ENCODE measurements at regions not wholly inside any gene's neighbourhood (a gene's known extent, or its start where the extent isn't known, plus 50 kb on each side); places are given as distances from the start of the nearest gene placed in this dataset.

DNA sequence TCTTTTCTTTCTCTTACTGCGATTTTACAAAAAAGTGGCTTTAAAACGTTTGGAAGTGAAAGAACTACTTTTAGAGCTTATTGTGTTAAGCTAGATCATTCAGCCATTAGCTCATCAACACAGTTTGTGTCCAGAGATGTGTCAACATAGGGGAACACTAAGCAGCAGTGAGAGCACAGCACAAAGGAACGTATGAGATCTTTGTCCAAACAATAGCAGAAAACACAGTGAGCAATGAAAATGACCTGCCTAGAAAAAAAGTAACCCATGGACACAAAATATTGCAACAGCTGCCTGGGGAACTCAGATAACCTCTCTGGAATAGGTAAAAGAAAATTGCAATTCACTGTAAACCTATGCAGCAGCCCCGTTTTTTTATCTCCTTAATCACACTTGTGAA, 372.5 kb downstream of the ARHGEF28 start:
- no peak for DNase-seq

DNA sequence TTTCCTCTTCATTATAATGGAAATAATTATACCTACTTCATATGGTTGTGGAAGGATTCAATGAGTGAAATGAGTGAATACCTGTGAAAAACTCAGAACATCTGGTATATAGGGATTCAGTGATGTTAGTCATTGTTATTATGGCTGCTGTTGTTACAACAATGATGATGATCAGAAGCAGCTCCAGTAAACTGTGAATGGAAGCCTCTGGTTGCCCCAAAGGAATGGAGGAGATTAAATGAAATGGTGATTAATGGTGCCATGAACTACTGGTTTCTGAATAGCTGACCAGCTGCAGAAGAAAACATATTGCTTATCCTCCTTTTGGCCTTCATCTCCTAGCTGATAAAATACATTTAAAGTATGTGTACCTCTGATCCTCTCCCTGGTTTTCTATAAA, 372.0 kb downstream of the ARHGEF28 start:
- no peak for DNase-seq

DNA sequence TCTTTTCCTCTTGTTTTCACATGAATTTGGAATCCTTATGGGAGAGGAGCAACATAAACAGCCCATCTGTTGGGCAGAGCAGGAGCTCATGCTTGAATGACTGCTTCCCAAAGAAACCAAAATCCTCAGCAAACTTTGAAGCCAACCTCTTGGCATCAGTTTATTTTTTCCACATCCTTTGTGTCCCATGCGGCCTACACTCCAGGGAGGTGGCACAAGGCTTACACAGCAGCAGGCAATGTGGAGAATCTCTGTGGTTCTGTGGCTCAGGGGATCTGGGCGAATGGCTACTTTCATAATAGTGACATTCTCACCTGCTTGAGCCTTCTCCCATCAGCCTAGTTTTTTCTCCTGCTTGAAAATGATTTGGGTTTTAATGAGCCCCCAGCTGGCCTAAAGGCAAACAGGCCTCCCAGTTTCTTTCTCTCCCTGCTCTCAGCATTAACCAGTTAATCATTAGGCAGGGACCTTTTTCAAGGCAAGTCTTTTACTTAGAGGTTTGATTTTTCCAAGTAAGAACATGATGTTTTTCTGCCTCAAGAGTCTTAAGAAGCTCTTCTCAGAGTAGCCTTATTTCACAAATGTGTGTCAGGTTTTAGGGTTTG, 370.3 kb downstream of the ARHGEF28 start:
- no peak for DNase-seq

DNA sequence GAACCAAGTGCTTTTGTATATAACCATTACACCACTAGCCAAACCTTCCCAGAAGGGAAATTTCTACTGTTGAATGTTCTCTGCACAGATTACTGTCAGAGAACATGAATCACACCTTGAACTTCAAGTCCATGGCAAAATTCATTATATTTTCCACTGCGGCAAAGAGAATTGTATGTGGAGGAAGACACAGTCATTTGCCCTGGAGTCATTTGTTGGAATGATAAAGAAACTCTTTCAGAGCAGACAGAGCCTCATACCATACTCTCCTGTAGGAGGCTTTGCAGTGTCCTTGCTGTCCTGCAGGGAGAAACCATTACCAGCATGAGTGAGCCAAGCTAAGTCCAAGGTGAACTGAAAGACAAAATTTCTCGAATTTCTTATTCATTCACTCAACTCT, 369.0 kb downstream of the ARHGEF28 start:
- DNase-seq = no peak
